ENCODE measurements at regions not wholly inside any gene's neighbourhood (a gene's known extent, or its start where the extent isn't known, plus 50 kb on each side); places are given as distances from the start of the nearest gene placed in this dataset.

DNA sequence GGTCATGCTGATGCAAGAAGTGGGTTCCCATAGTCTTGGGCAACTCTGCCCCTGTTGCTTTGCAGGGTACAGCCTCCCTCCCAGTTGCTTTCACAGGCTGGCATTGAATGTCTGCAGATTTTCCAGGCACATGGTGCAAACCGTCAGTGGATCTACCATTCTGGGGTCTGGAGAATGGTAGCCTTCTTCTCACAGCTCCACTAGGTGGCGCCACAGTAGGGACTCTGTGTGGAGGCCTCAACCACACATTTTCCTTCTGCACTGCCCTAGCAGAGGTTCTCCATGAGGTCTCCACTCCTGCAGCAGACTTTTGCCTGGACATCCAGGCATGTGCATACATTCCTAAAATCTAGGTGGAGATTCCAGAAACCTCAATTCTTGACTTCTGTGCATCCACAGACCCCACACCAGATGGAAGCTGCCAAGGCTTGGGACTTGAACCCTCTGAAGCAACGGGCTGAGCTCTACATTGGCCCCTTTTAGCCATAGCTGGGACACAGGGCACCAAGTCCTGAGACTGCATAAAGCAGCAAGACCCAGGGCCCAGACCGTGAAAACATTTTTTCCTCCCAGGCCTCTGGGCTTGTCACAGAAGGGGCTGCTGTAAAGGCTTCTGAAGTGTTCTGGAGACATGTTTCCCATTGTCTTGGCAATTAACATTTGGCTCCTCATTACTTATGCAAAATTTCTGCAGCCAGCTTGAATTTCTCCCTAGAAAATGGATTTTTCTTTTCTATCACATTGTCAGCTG is 466.2 kb upstream of the PBX1 start:
- Histone ChIP-seq H3K4me1 (no peaks in the 10 kb centered on the region), H3K27ac (no peak overlapping the region), H3K36me3 (no peaks in the 10 kb centered on the region), H3K9me3 (peaks cover 19 to 20% of the 10 kb centered on the region in 2 donors), H3K27me3 (no peaks in the 10 kb centered on the region), H3K4me3 (no peak overlapping the region)
- intact Hi-C loops (cut with DNase I; ENCODE audit: low total_unique reads), result no loop called here
- TF ChIP-seq POLR2AphosphoS5 (IDR thresholded peaks at IDR 0.05), result no peak
- no peak for TF ChIP-seq POLR2A (IDR thresholded peaks at IDR 0.05)
- TF ChIP-seq, protein P1, sequence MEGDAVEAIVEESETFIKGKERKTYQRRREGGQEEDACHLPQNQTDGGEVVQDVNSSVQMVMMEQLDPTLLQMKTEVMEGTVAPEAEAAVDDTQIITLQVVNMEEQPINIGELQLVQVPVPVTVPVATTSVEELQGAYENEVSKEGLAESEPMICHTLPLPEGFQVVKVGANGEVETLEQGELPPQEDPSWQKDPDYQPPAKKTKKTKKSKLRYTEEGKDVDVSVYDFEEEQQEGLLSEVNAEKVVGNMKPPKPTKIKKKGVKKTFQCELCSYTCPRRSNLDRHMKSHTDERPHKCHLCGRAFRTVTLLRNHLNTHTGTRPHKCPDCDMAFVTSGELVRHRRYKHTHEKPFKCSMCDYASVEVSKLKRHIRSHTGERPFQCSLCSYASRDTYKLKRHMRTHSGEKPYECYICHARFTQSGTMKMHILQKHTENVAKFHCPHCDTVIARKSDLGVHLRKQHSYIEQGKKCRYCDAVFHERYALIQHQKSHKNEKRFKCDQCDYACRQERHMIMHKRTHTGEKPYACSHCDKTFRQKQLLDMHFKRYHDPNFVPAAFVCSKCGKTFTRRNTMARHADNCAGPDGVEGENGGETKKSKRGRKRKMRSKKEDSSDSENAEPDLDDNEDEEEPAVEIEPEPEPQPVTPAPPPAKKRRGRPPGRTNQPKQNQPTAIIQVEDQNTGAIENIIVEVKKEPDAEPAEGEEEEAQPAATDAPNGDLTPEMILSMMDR (IDR thresholded peaks at IDR 0.05), result no peak
- DNase-seq (ENCODE audit: low spot score in 2 of 2), result no peak

DNA sequence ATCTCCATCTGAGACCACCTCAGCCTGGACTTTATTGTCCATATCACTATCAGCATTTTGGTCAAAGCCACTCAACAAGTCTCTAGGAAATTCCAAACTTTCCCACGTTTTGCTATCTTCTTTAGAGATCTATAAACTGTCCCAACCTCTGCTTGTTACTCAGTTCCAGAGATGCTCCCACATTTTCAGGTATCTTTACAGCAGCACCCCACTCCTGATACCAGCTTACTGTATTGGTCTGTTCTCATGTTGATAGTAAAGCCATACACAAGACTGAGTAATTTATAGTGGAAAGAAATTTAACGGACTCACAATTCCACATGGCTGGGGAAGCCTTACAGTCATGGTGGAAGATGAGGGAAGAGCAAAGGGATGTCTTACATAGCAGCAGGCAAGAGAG is 465.4 kb upstream of the PBX1 start:
- Histone ChIP-seq H3K4me3 (no peak overlapping the region), H3K27ac (no peak overlapping the region), H3K27me3 (no peaks in the 10 kb centered on the region), H3K36me3 (no peaks in the 10 kb centered on the region), H3K9me3 (peaks cover 19 to 20% of the 10 kb centered on the region in 2 donors), H3K4me1 (no peaks in the 10 kb centered on the region)
- intact Hi-C loops (cut with DNase I; ENCODE audit: low total_unique reads), result no loop called here
- no peak for DNase-seq (ENCODE audit: low spot score in 2 of 2)
- TF ChIP-seq, protein P1 (IDR thresholded peaks at IDR 0.05), result no peak
- no peak for TF ChIP-seq POLR2A (IDR thresholded peaks at IDR 0.05)
- no peak for TF ChIP-seq POLR2AphosphoS5 (IDR thresholded peaks at IDR 0.05)

DNA sequence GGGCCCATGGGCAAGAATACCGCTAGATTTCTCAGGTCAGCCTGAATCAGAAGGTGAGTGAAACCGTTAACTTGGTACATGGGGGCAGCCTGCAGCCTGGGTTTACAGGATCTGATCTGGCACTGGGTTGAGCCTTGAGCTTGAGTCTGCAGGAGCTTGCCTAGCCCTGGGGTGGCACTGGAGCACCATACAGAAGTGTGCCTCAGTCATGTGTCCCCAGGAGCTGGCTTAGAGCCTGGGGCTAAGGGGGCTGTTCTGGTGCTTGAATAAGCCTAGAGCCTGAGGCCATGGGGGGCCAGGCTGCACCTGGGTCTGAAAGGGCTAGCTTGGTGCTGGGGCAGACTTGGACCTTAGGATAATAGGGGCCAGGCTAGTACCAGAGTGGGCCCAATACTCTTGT is 457.2 kb upstream of the PBX1 start:
- no peak for DNase-seq (ENCODE audit: low spot score in 2 of 2)
- Histone ChIP-seq H3K9me3 (no peaks in the 10 kb centered on the region), H3K27me3 (no peaks in the 10 kb centered on the region), H3K36me3 (no peaks in the 10 kb centered on the region), H3K4me1 (no peaks in the 10 kb centered on the region), H3K4me3 (no peak overlapping the region), H3K27ac (no peak overlapping the region)
- intact Hi-C loops (cut with DNase I; ENCODE audit: low total_unique reads), result no loop called here
- TF ChIP-seq POLR2AphosphoS5 (IDR thresholded peaks at IDR 0.05), result no peak
- TF ChIP-seq POLR2A (IDR thresholded peaks at IDR 0.05), result no peak
- TF ChIP-seq, protein P1 (IDR thresholded peaks at IDR 0.05), result no peak

DNA sequence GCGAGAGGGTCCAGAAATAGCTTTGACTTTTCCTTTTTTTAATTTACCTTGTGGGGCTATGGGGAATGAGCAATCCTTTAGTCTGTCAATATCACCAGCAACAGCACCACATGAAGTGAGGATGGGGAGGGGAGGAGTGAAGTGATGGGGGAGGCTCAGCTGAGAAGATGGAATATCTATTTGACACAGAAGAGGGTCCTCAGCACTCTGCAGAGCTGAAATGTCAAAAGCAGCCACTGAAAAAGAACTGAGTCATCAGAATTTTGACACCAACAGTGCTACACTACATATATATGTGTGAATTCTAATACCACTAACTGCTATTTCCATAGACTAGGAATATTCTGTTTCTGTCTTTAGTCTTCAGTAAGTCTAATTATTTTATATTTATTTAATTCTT is 427.0 kb upstream of the PBX1 start:
- no peak overlapping the region for H3K27ac ChIP-seq
- H3K36me3 ChIP-seq, result no peaks in the 10 kb centered on the region
- no peaks in the 10 kb centered on the region for H3K27me3 ChIP-seq
- no peak for DNase-seq (ENCODE audit: low spot score in 2 of 2)
- H3K9me3 ChIP-seq, result peaks cover 0 to 3% of the 10 kb centered on the region in 2 donors
- no peak overlapping the region for H3K4me3 ChIP-seq
- H3K4me1 ChIP-seq, result no peaks in the 10 kb centered on the region
- intact Hi-C loops (cut with DNase I; ENCODE audit: low total_unique reads), result no loop called here
- TF ChIP-seq POLR2A (IDR thresholded peaks at IDR 0.05) (no peak), POLR2AphosphoS5 (IDR thresholded peaks at IDR 0.05) (no peak)
- TF ChIP-seq, protein P1 (IDR thresholded peaks at IDR 0.05), result no peak

DNA sequence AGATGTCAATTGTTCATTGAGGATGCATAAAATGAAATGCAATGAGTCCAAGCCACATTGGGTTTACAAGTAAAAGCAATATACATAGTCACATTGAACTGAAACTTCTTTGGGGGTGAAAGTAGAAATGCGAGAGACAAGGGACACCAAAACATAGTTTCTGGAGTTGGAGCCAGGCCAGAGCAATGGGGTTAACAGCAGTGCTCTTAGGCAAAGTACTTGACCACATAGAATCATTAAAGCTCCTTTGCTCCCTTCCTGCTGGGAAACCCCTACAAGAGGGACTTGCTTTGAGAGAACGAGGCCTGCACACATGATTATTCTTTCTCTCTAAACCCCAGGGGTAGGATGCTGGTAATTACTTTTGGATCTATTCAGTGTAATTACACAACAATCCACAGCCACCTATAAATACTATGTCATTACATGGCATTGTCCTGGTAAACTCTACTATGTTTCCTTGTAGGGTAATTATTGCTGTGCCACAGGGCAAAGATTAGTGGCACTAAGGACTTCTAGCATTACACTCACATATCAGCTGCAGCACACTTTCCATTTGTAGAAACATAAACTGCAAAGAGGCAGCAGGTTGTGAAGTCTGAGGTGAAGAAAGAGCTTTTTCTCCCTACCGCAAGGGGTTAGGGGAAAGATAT is 421.6 kb upstream of the PBX1 start:
- no peaks in the 10 kb centered on the region for H3K9me3 ChIP-seq
- H3K36me3 ChIP-seq, result no peaks in the 10 kb centered on the region
- TF ChIP-seq, protein P1 (IDR thresholded peaks at IDR 0.05), result no peak
- no peak for TF ChIP-seq POLR2A (IDR thresholded peaks at IDR 0.05)
- TF ChIP-seq POLR2AphosphoS5 (IDR thresholded peaks at IDR 0.05), result no peak
- no peak overlapping the region for H3K4me3 ChIP-seq
- no peaks in the 10 kb centered on the region for H3K4me1 ChIP-seq
- DNase-seq (ENCODE audit: low spot score in 2 of 2), result no peak
- H3K27ac ChIP-seq, result no peak overlapping the region
- no peaks in the 10 kb centered on the region for H3K27me3 ChIP-seq
- intact Hi-C loops (cut with DNase I; ENCODE audit: low total_unique reads), result no loop called here
